ENCODE measurements at regions not wholly inside any gene's neighbourhood (a gene's known extent, or its start where the extent isn't known, plus 50 kb on each side); places are given as distances from the start of the nearest gene placed in this dataset.
A peak's percentile ranks its signal among the peaks of the same experiment; 100 is the strongest.
"Not testable (repeated sequence)": the region's sequence is repeated elsewhere in the genome, so short reads cannot be mapped to it uniquely, and the experiment has no call there.

- H3K4me3 Mint-ChIP-seq (ENCODE audit: unreplicated experiment) = no peak overlapping the region
- no peak overlapping the region for H3K27ac Mint-ChIP-seq (ENCODE audit: unreplicated experiment)
- H3K4me1 Mint-ChIP-seq (ENCODE audit: unreplicated experiment) = no peaks in the 10 kb centered on the region
Observed at GRCh38 chr5:87034557-87034956, 233.1 kb upstream of the RASA1 start.

GRCh38 chr5:87042554-87042953 is 225.1 kb upstream of the RASA1 start:
- H3K36me3 Mint-ChIP-seq (ENCODE audit: low read depth, unreplicated experiment) = no peaks in the 10 kb centered on the region
- no peak for TF ChIP-seq CTCF (IDR thresholded peaks at IDR 0.05; ENCODE audit: unreplicated experiment)
- no peaks in the 10 kb centered on the region for H3K4me1 Mint-ChIP-seq (ENCODE audit: unreplicated experiment)
- no peak overlapping the region for H3K27ac Mint-ChIP-seq (ENCODE audit: unreplicated experiment)
- H3K9me3 Mint-ChIP-seq (ENCODE audit: unreplicated experiment) = peaks cover 6% of the 10 kb centered on the region
- DNase-seq (ENCODE audit: low spot score) = no peak
- H3K27me3 Mint-ChIP-seq (ENCODE audit: unreplicated experiment) = no peaks in the 10 kb centered on the region
- no peak overlapping the region for H3K4me3 Mint-ChIP-seq (ENCODE audit: unreplicated experiment)

More at GRCh38 chr5:87034557-87034956, 233.1 kb upstream of the RASA1 start:
- DNase-seq (ENCODE audit: low spot score) = no peak
- H3K27me3 Mint-ChIP-seq (ENCODE audit: unreplicated experiment) = peaks cover 2% of the 10 kb centered on the region
- no peak for TF ChIP-seq CTCF (IDR thresholded peaks at IDR 0.05; ENCODE audit: unreplicated experiment)
- no peaks in the 10 kb centered on the region for H3K9me3 Mint-ChIP-seq (ENCODE audit: unreplicated experiment)
- H3K36me3 Mint-ChIP-seq (ENCODE audit: low read depth, unreplicated experiment) = no peaks in the 10 kb centered on the region

GRCh38 chr5:87048156-87048555 is 219.5 kb upstream of the RASA1 start:
- no peak overlapping the region for H3K27ac Mint-ChIP-seq (ENCODE audit: unreplicated experiment)
- no peak for TF ChIP-seq CTCF (IDR thresholded peaks at IDR 0.05; ENCODE audit: unreplicated experiment)
- H3K4me1 Mint-ChIP-seq (ENCODE audit: unreplicated experiment) = no peaks in the 10 kb centered on the region
- peaks cover 6% of the 10 kb centered on the region for H3K9me3 Mint-ChIP-seq (ENCODE audit: unreplicated experiment)
- peaks cover 12% of the 10 kb centered on the region for H3K36me3 Mint-ChIP-seq (ENCODE audit: low read depth, unreplicated experiment)
- no peak overlapping the region for H3K4me3 Mint-ChIP-seq (ENCODE audit: unreplicated experiment)
- H3K27me3 Mint-ChIP-seq (ENCODE audit: unreplicated experiment) = no peaks in the 10 kb centered on the region
- no peak for DNase-seq (ENCODE audit: low spot score)

- not testable (repeated sequence) for H3K4me1 Mint-ChIP-seq (ENCODE audit: unreplicated experiment); H3K9me3 Mint-ChIP-seq (ENCODE audit: unreplicated experiment); DNase-seq (ENCODE audit: low spot score); H3K27me3 Mint-ChIP-seq (ENCODE audit: unreplicated experiment); H3K27ac Mint-ChIP-seq (ENCODE audit: unreplicated experiment)
- peak overlapping the region; percentile 43 for H3K4me3 Mint-ChIP-seq (ENCODE audit: unreplicated experiment)
- H3K36me3 Mint-ChIP-seq (ENCODE audit: low read depth, unreplicated experiment) = peaks cover 12% of the 10 kb centered on the region
Observed at GRCh38 chr5:87049012-87049411, 218.7 kb upstream of the RASA1 start.

- no peak for DNase-seq (ENCODE audit: low spot score)
- no peaks in the 10 kb centered on the region for H3K27me3 Mint-ChIP-seq (ENCODE audit: unreplicated experiment)
- H3K9me3 Mint-ChIP-seq (ENCODE audit: unreplicated experiment) = peaks cover 4% of the 10 kb centered on the region
- H3K27ac Mint-ChIP-seq (ENCODE audit: unreplicated experiment) = no peak overlapping the region
- peaks cover 12% of the 10 kb centered on the region for H3K36me3 Mint-ChIP-seq (ENCODE audit: low read depth, unreplicated experiment)
- no peak overlapping the region for H3K4me3 Mint-ChIP-seq (ENCODE audit: unreplicated experiment)
- H3K4me1 Mint-ChIP-seq (ENCODE audit: unreplicated experiment) = peaks cover 11% of the 10 kb centered on the region
- no peak for TF ChIP-seq CTCF (IDR thresholded peaks at IDR 0.05; ENCODE audit: unreplicated experiment)
Observed at GRCh38 chr5:87051502-87052113, 216.1 kb upstream of the RASA1 start.

Data from endothelial cell (in vitro differentiated cells).